ENCODE measurements at regions not wholly inside any gene's neighbourhood (a gene's known extent, or its start where the extent isn't known, plus 50 kb on each side); places are given as distances from the start of the nearest gene placed in this dataset.

GRCh38 chr14:50047274-50047676 lies 69.1 kb downstream of the VCPKMT start:
- Histone ChIP-seq H3K4me1 (ENCODE audit: insufficient read depth, low read length) (no peaks in the 10 kb centered on the region), H3K27me3 (ENCODE audit: insufficient read depth, low read length) (no peaks in the 10 kb centered on the region), H3K9me3 (ENCODE audit: low read length) (no peaks in the 10 kb centered on the region), H2AFZ (ENCODE audit: low read depth, low read length) (no peak overlapping the region), H3K36me3 (ENCODE audit: insufficient read depth, low read length) (no peaks in the 10 kb centered on the region), H3K4me3 (ENCODE audit: low read length) (no peak overlapping the region)

- no peak overlapping the region for H3K4me3 ChIP-seq (ENCODE audit: low read length)
- H3K36me3 ChIP-seq (ENCODE audit: insufficient read depth, low read length): no peaks in the 10 kb centered on the region
- no peak overlapping the region for H2AFZ ChIP-seq (ENCODE audit: low read depth, low read length)
- no peaks in the 10 kb centered on the region for H3K27me3 ChIP-seq (ENCODE audit: insufficient read depth, low read length)
- H3K4me1 ChIP-seq (ENCODE audit: insufficient read depth, low read length): no peaks in the 10 kb centered on the region
- H3K9me3 ChIP-seq (ENCODE audit: low read length): no peaks in the 10 kb centered on the region
These were observed 67.3 kb downstream of the VCPKMT start for GRCh38 chr14:50049093-50049492.

GRCh38 chr14:50049703-50050570 lies 66.4 kb downstream of the VCPKMT start:
- Histone ChIP-seq H3K4me1 (ENCODE audit: insufficient read depth, low read length) (no peaks in the 10 kb centered on the region), H3K27me3 (ENCODE audit: insufficient read depth, low read length) (no peaks in the 10 kb centered on the region), H3K9me3 (ENCODE audit: low read length) (no peaks in the 10 kb centered on the region)

GRCh38 chr14:50051106-50051505 lies 65.3 kb downstream of the VCPKMT start:
- no peaks in the 10 kb centered on the region for H3K27me3 ChIP-seq (ENCODE audit: insufficient read depth, low read length)
- H2AFZ ChIP-seq (ENCODE audit: low read depth, low read length): no peak overlapping the region
- no peak overlapping the region for H3K4me3 ChIP-seq (ENCODE audit: low read length)
- no peaks in the 10 kb centered on the region for H3K36me3 ChIP-seq (ENCODE audit: insufficient read depth, low read length)
- H3K4me1 ChIP-seq (ENCODE audit: insufficient read depth, low read length): no peaks in the 10 kb centered on the region
- H3K9me3 ChIP-seq (ENCODE audit: low read length): no peaks in the 10 kb centered on the region

More at GRCh38 chr14:50049703-50050570, 66.4 kb downstream of the VCPKMT start:
- H3K4me3 ChIP-seq (ENCODE audit: low read length): no peak overlapping the region
- no peak overlapping the region for H2AFZ ChIP-seq (ENCODE audit: low read depth, low read length)
- H3K36me3 ChIP-seq (ENCODE audit: insufficient read depth, low read length): no peaks in the 10 kb centered on the region

GRCh38 chr14:50051706-50052105 lies 64.7 kb downstream of the VCPKMT start:
- no peaks in the 10 kb centered on the region for H3K9me3 ChIP-seq (ENCODE audit: low read length)
- H3K4me3 ChIP-seq (ENCODE audit: low read length): no peak overlapping the region
- H3K4me1 ChIP-seq (ENCODE audit: insufficient read depth, low read length): no peaks in the 10 kb centered on the region
- no peaks in the 10 kb centered on the region for H3K27me3 ChIP-seq (ENCODE audit: insufficient read depth, low read length)
- H2AFZ ChIP-seq (ENCODE audit: low read depth, low read length): no peak overlapping the region
- no peaks in the 10 kb centered on the region for H3K36me3 ChIP-seq (ENCODE audit: insufficient read depth, low read length)

- Histone ChIP-seq H3K4me1 (ENCODE audit: insufficient read depth, low read length) (no peaks in the 10 kb centered on the region), H3K36me3 (ENCODE audit: insufficient read depth, low read length) (no peaks in the 10 kb centered on the region), H2AFZ (ENCODE audit: low read depth, low read length) (no peak overlapping the region), H3K27me3 (ENCODE audit: insufficient read depth, low read length) (no peaks in the 10 kb centered on the region), H3K4me3 (ENCODE audit: low read length) (no peak overlapping the region), H3K9me3 (ENCODE audit: low read length) (no peaks in the 10 kb centered on the region)
These were observed 63.9 kb downstream of the VCPKMT start for GRCh38 chr14:50052517-50052916.

- Histone ChIP-seq H3K36me3 (ENCODE audit: insufficient read depth, low read length) (no peaks in the 10 kb centered on the region), H3K4me3 (ENCODE audit: low read length) (no peak overlapping the region), H3K4me1 (ENCODE audit: insufficient read depth, low read length) (no peaks in the 10 kb centered on the region), H2AFZ (ENCODE audit: low read depth, low read length) (no peak overlapping the region), H3K9me3 (ENCODE audit: low read length) (no peaks in the 10 kb centered on the region), H3K27me3 (ENCODE audit: insufficient read depth, low read length) (no peaks in the 10 kb centered on the region)
These were observed 62.4 kb downstream of the VCPKMT start for GRCh38 chr14:50053935-50054334.

- Histone ChIP-seq H3K4me1 (ENCODE audit: insufficient read depth, low read length) (no peaks in the 10 kb centered on the region), H3K4me3 (ENCODE audit: low read length) (no peak overlapping the region), H3K27me3 (ENCODE audit: insufficient read depth, low read length) (no peaks in the 10 kb centered on the region), H3K36me3 (ENCODE audit: insufficient read depth, low read length) (no peaks in the 10 kb centered on the region), H3K9me3 (ENCODE audit: low read length) (no peaks in the 10 kb centered on the region), H2AFZ (ENCODE audit: low read depth, low read length) (no peak overlapping the region)
These were observed 60.7 kb downstream of the VCPKMT start for GRCh38 chr14:50055461-50056228.

GRCh38 chr14:50056435-50056834 lies 59.9 kb downstream of the VCPKMT start:
- Histone ChIP-seq H3K4me1 (ENCODE audit: insufficient read depth, low read length) (peaks cover 4% of the 10 kb centered on the region), H3K9me3 (ENCODE audit: low read length) (no peaks in the 10 kb centered on the region), H3K4me3 (ENCODE audit: low read length) (no peak overlapping the region), H3K27me3 (ENCODE audit: insufficient read depth, low read length) (no peaks in the 10 kb centered on the region), H2AFZ (ENCODE audit: low read depth, low read length) (no peak overlapping the region), H3K36me3 (ENCODE audit: insufficient read depth, low read length) (no peaks in the 10 kb centered on the region)

GRCh38 chr14:50057331-50057730 lies 59.0 kb downstream of the VCPKMT start:
- Histone ChIP-seq H3K4me1 (ENCODE audit: insufficient read depth, low read length) (peaks cover 4% of the 10 kb centered on the region), H2AFZ (ENCODE audit: low read depth, low read length) (no peak overlapping the region), H3K36me3 (ENCODE audit: insufficient read depth, low read length) (no peaks in the 10 kb centered on the region), H3K4me3 (ENCODE audit: low read length) (no peak overlapping the region), H3K27me3 (ENCODE audit: insufficient read depth, low read length) (no peaks in the 10 kb centered on the region), H3K9me3 (ENCODE audit: low read length) (no peaks in the 10 kb centered on the region)

- Histone ChIP-seq H2AFZ (ENCODE audit: low read depth, low read length) (no peak overlapping the region), H3K4me3 (ENCODE audit: low read length) (no peak overlapping the region), H3K27me3 (ENCODE audit: insufficient read depth, low read length) (no peaks in the 10 kb centered on the region), H3K9me3 (ENCODE audit: low read length) (no peaks in the 10 kb centered on the region), H3K36me3 (ENCODE audit: insufficient read depth, low read length) (no peaks in the 10 kb centered on the region), H3K4me1 (ENCODE audit: insufficient read depth, low read length) (peaks cover 4% of the 10 kb centered on the region)
These were observed 58.3 kb downstream of the VCPKMT start for GRCh38 chr14:50058113-50058512.

Data from neuron (in vitro differentiated cells).